GM19372 (cell line): ENCODE measurements at regions not wholly inside any gene's neighbourhood (a gene's known extent, or its start where the extent isn't known, plus 50 kb on each side); places are given as distances from the start of the nearest gene placed in this dataset.

Source experiments
- ATAC-seq: cut with Tn5 transposase; IDR thresholded peaks from one replicate; pipeline ENCODE4 v1.9.1; 2021; ENCODE audit warnings: mild to moderate bottlenecking, low read depth, moderate library complexity; ENCODE audit not compliant: unreplicated experiment

DNA sequence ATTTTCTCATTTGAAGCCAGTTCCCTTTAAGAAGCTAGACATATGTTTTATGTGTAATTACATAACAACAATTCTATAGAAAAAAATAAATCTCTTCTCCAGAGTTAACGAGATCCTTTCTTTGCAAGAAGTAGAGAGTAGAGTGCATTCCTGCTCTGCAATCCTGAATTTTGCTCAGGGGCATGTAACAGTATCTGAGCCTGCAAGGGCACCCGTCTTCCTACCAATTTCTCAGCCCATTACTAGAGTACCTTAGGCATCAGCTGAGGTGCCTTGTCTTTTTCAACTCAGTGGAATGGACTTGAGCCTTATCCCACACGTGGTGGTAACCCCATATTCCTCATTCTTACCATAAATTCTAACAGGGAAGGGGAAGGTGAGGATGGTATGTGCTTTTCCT is 205.9 kb downstream of the IKZF2 start:
- no peak for ATAC-seq

DNA sequence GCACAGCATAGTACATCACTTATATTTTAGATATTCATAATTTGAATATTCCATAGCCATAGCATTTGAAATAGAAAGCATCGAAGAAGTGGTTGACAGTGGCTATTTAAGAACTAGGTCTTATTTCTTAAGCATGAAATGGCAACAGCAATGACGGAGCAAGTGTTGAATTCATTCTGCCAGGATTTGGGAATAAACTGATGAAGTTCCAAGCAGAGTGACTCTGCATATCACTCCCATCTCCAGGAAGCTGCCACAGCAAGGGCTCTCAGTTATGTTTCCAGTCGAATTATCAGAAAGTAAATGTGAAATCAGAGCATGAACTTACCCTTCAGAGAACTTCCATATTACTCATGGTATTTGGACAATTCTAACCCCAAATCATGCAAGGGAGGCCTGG is 208.1 kb downstream of the IKZF2 start:
- ATAC-seq: no peak

DNA sequence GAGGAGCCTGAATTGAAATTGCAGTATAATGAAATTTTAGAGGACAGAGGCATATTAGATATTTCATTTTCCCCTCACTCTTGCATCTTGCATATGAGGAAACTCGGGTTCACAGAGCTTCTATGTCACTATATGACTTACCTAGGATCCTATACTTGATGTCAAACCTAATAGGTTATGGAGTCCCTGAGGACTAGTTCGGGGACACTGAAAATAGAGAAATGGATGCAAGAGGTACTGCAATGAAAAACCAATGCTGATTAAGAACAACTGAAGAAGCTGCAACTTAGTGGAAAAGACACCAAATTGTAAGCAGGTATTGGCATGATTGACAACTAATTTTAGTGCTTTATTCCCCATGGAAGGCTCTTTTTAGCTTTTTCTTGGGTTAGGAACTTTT is 210.1 kb downstream of the IKZF2 start:
- ATAC-seq: no peak

DNA sequence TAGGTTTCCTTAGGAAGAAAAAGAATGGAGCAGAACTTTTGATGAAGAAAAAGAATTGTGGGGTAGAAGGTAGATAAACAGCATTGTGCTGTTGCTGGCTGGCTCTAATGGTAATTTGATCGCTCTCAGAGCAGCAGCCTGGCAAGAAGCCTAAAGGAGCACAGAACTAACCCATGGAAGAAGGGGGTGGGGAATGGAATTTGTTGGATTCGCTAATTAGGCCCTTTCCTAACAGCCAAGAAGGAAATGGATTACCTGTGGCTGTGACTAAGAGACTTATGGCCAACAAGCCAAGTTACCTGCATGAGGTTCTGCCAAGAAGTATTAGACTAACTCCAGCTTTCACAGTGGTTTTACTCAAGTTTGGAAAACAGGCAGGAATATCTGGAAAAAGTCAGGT is 210.6 kb downstream of the IKZF2 start:
- ATAC-seq: no peak

DNA sequence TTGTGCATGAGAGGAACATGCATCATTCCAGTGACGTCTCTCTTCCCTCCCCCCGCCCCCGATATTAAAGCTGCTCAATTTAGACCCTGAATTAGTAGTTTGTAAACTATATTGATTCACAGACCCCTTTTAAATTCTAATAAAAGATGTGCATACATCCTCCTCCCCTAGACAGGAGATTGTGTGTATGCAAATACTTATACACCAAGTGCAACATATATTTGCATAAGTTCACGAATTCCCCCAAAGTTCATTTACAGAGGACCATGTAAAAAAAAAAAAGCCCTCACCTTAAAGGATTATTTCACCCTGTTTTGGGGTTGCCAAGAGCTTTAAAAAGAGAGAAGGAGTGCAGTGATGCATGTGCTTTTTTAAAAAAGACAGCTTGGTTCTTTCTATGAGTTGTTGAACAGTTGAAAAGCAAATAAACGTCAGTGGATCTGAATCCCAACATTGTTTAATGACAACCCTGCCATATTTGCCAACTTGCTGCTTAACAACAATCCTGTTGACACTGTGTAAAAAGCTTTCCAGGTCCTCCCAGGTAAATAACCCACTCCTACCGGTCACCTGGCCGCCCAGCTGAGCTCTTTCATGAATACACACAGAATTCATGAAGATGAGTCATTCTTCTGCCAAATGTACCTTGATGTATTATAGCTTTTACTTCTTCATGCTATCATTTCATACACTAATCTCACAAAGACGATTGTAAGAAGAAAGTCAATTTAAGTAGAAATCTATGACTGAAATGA is 211.5 kb downstream of the IKZF2 start:
- no peak for ATAC-seq

DNA sequence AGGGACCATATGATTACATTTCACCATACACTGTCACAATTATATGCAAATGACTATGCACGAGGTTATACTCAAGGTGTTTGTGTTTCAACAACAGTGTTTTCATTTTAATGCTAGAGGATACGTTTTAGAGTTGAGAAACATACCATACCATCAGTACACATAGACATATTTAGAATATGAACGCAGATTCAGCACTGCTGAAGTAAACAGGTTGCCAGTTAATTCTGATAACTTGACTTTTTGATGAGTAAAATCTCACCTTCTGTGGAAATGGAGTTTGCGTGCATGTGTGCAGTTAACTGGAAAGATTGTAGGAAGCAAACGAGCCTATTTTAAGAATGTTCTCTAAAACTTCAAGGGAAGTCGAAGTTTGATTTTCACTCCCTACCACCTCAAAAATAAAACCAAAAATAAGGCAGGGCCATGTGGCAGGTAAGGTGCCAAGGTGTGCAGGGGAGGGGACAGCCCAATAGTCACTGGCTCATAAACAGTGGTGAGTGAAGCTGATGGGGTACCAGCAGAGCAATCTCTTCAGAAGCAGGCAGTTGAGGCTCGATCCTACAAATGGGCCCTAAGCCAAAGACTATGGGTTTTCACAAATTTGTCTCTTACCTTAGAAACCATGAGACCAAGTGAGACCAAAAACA is 213.1 kb downstream of the IKZF2 start:
- no peak for ATAC-seq

DNA sequence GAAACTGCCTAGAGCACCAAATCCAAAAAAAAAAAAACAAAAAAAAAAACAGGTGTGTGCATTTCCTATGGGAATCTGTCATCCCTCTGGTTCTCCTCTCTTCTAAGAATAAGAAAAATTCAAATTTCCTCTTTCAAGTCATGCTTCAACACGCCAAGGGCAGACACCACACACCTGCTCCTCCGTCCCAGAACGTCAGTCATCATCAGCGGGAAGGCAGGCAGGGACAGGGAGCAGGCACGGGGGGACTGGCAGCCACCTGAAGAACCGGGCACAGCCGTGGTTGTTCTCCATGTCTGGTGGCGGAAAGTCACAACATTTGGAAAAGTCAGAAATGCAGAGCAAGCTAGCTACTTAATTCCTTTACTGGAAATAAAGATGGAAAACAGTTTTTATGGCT is 214.8 kb downstream of the IKZF2 start:
- ATAC-seq: no peak

DNA sequence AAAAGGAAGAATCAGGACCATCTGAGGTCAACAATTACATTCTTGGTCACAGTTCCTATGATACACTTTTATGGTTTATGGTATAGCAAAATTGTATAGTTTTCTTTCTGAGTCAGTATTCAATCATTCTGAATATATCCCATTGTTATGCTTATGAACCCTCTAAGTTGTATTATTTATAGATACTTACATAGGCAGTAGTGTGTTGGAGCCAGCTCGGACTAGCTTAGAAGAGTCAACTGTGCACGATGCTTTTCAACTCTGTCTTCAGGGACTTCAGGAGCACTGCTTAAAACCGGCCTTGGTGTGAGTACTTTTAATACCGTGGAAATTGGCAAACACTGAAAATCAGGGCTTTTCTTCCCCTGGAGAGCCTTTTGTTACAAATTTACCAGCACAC is 215.7 kb downstream of the IKZF2 start:
- ATAC-seq: no peak

DNA sequence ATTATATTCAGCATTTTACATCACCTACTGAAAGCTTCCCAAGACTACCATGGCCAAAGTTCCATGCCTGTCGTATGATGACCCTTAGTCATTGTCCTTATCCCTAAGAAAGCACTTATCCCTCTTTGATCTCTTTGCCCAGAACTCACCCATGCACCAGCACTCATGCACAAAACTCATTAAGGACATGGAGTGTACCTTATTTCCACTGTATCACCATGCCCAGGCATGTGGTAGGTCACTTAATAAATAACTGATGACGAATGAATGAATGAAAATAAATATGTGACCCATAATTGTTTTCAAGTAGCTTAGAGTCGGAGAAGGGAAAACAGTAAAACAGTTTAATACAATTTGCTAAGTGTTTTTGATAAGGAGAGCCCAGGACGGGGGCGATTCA is 220.1 kb downstream of the IKZF2 start:
- no peak for ATAC-seq

DNA sequence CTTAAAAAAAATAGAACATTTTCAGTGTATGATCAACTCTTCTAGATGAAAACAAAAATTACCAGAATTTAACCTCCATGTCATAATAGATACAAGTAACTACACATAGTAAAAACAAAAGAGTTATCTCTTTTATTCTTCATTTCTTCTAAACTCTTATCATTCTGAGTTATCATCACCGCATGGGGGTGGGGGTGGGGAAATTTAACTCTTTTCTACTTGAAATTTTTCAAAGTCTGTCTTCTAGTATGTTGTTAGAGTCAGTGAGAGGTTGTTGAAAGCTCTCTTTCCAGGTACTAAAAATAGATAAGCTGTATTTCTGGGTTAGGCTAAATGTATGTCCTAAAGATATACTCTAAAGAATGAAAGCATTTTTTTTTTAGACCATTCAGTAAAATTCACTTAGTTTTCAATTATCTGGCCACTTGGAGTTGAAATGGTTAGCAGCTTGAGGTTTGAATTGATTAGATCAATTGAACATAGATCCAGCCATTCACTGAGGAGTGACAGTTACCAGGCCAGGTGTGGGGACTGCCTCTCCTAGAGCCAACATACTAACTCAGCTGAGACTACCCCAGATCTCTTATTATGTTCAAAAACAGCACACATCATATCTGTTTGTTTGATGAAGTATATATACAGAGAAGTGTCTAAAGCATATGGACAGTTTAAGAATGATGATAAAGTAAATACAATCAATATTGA is 220.7 kb downstream of the IKZF2 start:
- ATAC-seq: no peak

DNA sequence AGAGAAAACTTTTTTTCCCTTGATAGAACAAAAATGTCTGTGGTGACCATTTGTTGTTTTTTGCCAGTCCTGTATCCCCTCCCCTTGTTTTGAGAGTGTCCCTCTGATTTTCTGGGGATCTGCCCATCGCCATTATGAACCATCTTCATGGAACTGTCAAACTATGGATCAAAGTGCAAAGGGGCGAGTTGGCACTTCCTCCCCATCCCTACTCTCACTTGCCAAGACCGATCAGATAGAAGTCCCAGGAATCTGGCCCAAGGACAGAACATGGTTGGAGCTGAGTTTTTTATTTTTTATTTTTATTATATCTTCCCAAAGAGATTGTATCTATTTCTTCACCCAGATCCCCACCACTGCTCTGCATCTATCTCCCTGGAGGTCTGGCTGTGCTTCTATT is 221.4 kb downstream of the IKZF2 start:
- ATAC-seq: no peak

DNA sequence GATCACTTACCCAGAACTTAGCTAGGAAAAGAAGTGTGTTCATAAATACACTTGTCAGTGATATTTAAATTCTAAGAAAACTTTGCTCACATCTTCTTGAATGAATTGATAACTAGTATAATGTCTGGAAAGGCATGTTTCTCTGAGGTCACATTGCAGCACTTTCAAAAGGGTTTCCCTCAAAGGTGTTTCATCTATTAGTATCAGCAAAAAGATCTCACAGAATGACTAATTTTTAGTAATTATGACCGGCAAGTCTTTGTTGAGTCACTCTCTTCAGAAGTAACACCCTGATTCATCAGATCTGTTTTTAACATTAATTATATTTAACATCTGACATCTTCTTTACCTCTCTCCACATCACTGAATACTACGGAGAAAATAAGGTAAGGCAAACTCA is 222.3 kb downstream of the IKZF2 start:
- no peak for ATAC-seq

DNA sequence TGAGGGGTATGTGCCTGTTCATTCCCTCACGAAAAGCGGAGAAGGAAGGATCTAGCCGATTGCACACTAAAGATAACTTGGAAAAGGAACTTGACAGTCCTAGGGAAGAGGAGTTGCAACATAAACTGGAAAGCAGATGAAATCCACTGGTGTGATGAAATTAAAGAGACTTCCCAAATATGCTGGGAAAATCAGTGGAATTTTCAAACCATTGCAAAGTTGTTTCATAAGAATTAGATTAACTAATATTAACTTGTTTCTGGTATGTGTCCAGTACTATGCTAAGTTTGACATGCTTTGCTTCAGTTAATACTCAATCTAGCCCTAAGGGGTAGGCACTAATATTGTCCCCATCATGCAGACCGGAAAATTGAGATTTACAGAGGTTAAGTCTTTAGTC is 222.7 kb downstream of the IKZF2 start:
- ATAC-seq: no peak

DNA sequence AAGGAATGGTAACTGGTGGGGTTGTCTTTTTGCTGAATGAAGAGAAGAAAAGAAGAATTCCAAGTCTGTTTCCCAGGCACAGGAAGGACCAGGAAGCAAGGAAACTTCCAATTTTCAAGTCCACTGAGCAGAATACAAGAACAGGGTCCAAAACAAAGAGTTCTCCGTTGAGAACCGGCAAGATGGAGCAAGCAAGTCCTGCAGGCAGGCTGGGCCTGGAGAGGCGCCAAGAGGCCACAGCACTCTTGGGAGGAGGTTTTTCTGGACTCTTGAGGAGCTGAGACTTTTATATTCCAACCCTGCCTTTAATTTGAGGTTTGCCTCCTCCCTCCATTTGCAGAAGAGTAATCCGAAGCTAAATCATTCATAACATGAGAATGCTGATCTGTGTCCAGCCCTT is 224.5 kb downstream of the IKZF2 start:
- ATAC-seq: no peak

DNA sequence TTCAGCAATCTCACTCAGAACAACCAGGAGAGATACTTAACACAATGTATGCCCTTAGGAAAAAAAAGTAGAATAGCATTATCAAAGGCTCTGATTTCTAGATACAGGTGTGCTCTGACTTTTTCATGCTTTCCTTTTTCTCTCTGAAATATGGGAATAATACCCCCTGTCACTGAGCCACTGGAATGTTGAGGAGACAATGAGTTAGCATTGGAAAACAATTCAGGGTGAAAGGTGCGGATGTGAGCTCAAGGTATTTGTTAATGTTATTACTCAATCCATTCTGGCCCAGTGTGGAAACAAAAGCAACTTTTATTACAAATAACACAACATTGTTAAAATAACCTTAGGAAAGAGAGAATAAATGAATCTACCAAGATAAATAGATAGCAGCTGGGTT is 228.0 kb downstream of the IKZF2 start:
- no peak for ATAC-seq

DNA sequence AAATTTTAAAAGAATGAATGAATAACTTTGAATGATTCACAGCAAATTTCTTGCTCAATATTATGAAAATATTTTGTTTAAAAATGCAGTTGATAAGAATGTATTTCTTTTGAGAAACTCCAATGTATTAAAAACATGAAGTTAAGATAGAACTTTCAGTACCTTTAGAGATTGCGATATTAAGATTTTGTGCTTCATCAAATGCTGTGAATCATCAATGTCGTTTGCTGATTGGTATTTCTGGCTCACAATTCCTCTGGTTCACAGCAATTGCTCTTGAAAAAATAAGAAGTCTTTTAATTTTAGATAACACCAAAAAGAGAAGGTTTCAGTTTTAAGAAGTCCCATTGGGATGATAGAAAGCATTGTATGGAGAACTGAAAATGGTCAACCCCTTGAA is 228.7 kb downstream of the IKZF2 start:
- no peak for ATAC-seq

DNA sequence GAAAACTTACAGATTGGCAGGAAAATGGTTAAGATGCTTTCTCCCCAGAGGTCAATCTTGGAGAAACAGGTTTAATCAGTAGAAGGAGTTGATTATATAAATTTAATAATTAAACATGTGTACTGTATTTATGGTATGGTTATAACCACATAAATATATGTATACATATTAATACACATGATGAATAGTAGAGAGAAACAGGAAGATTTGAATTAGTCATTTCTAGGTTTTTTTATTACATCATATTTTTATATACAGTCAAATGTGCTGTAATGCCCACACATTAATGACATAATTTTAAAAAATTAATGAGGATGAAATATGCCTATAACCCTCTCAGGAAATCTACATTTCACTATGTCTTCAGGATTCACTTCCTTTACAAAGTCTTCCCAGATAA is 229.7 kb downstream of the IKZF2 start:
- no peak for ATAC-seq

DNA sequence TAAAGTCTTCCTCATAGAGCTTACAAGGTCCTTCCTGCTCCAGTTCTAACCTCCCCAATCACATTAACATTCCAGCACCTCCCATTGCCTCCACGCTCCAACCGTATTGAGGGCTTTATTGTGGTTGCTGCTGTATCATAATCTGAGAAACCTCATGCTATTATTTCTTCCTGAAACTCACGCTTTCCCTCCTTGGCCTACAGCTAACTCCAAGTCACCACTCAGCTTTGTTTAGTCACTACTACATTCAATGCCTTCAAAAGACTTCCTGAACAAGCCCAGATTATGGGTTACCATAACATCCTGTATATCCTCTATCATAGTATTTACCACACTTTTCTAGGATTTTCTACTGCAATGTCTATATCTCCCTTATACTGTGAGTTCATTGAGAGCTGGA is 230.4 kb downstream of the IKZF2 start:
- no peak for ATAC-seq

DNA sequence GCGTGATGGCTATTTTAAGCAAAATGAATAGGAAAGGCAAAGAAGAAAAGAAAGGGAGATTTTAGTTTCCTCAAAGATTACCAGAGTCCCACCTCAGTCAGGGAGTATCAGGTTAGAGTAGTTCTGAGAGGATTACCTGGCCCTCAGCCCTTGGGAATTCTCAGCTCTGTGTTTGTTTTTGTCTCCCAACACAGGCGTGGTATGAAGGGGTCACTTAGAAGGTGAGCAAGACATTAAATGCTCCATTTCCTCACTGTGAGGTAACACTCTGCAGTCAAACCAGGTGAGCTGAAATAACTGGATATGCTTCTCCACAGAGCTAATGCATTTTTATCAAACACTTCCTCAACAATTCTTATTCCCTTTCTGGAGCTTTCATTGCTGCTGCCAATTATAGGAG is 232.2 kb downstream of the IKZF2 start:
- ATAC-seq: no peak

DNA sequence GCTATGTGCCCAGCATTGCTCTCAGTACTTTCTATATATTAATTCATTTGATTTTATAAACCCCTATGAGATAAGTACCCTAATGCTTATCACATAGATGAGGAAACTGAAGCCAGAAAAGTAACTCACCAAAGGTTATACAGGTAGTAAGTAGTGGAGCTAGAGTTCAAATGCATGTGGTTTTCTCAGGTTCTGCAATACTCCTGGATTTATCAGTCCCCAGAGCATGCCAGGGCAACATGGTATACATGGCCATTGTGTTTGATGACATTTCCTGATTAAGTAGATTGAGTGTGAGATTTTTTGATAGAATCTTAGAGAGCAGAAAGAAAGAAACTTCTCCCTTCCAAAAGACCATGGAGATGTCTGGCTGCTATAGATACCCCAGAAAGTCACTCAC is 233.1 kb downstream of the IKZF2 start:
- no peak for ATAC-seq

DNA sequence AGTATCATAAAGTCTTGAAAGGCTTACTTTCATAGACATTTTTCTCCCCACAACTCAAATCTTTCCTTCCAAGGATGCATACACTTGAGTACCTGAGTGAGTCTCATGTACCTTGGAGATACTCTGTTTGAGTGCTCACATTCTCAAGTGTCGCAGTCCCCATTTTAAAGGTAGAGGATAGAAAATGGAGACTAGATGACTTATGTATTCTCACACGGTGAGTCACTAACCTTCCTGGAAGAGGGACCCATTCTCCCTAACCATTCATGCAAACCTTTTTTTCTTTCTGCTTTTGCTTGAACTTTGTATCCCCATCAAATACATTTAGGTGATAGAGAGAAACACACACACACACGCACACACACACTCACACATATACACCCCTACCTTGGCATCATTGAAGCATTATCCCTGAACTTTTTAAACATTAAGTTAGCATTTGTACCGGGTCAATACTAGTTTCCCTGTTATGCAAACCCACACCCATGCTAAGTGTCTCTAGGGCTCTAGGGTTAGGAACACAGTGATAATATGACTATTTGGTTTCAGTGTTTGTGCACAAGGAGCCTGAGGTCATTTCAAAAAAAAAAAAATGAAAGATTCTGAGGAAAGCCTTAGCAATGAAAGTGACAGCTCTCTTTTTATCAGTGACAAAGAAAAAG is 236.2 kb downstream of the IKZF2 start:
- no peak for ATAC-seq
